ENCODE measurements at regions not wholly inside any gene's neighbourhood (a gene's known extent, or its start where the extent isn't known, plus 50 kb on each side); places are given as distances from the start of the nearest gene placed in this dataset.

DNA sequence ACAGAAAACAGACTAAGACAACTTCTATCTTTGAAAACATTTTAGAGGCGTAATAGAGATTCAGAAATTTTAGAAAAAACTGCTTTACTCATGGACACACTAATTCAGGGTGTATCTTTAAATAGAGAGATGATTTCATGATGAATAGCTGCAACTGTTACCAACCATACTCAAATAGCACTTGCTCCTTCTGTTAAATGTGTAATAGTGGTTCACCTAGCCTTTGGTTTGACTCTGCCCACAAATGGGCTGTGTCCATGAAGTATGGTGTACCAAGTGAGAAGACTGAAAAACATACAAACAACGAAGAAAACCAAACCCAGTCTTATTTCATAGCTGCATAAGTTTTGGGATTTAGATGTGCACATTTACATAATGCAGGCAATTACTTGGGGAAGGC lies 610.6 kb downstream of the PLCL1 start:
- Histone ChIP-seq H2AFZ (ENCODE audit: low read length) (no peak overlapping the region), H4K91ac (ENCODE audit: low read depth, low read length, poor library complexity) (no peak overlapping the region), H3K79me1 (ENCODE audit: low read depth, low read length) (no peaks in the 10 kb centered on the region), H3K27me3 (ENCODE audit: control insufficient read depth in 3 of 3, insufficient read depth in 3 of 3, low read depth in 1 of 3, low read length in 3 of 3) (no peaks in the 10 kb centered on the region), H3K4me3 (ENCODE audit: low read length in 2 of 2) (no peak overlapping the region), H2BK15ac (ENCODE audit: low read length) (no peak overlapping the region), H2AK5ac (ENCODE audit: low read depth, low read length) (no peak overlapping the region), H2BK12ac (ENCODE audit: low read length) (no peak overlapping the region), H2BK5ac (ENCODE audit: low read length) (no peak overlapping the region), H3K36me3 (replicated peaks in 1 of 2; ENCODE audit: control insufficient read depth in 2 of 2, insufficient read depth in 2 of 2, low read length in 2 of 2) (no peaks in the 10 kb centered on the region), H3K4me1 (ENCODE audit: control insufficient read depth in 2 of 2, insufficient read depth in 1 of 2, low read depth in 1 of 2, low read length in 2 of 2) (no peaks in the 10 kb centered on the region), H4K8ac (ENCODE audit: low read depth, low read length) (no peak overlapping the region), H2BK120ac (ENCODE audit: low read depth, low read length) (no peak overlapping the region), H3K14ac (ENCODE audit: low read length) (no peak overlapping the region), H3K9ac (ENCODE audit: low read depth, low read length, poor library complexity) (no peak overlapping the region), H3K4me2 (ENCODE audit: insufficient read depth, low read length, poor library complexity, severe bottlenecking) (no peak overlapping the region), H3K23ac (ENCODE audit: low read depth, low read length, poor library complexity) (no peak overlapping the region), H3K27ac (replicated peaks; ENCODE audit: low read length) (no peak overlapping the region), H3K18ac (ENCODE audit: low read length) (no peak overlapping the region), H3K4ac (ENCODE audit: low read length) (no peak overlapping the region), H3K9me3 (replicated peaks in 1 of 2; ENCODE audit: control insufficient read depth in 2 of 2, insufficient read depth in 1 of 2, low read depth in 1 of 2, low read length in 2 of 2) (no peaks in the 10 kb centered on the region)
- WGBS, 2 donors (ENCODE audit: extremely low coverage in 2 of 2, insufficient read length in 2 of 2, insufficient replicate concordance in 1 of 2) = no CpG with 5 or more reads among the region's 2 CpGs
- no peak for DNase-seq (ENCODE audit: low spot score)

GRCh38 chr2:198411936-198412335 lies 607.5 kb downstream of the PLCL1 start:
- no peak overlapping the region for H4K91ac ChIP-seq (ENCODE audit: low read depth, low read length, poor library complexity)
- no peaks in the 10 kb centered on the region for H3K36me3 ChIP-seq (replicated peaks in 1 of 2; ENCODE audit: control insufficient read depth in 2 of 2, insufficient read depth in 2 of 2, low read length in 2 of 2)
- no peak overlapping the region for H3K18ac ChIP-seq (ENCODE audit: low read length)
- no peak overlapping the region for H3K9ac ChIP-seq (ENCODE audit: low read depth, low read length, poor library complexity)
- no peaks in the 10 kb centered on the region for H3K27me3 ChIP-seq (ENCODE audit: control insufficient read depth in 3 of 3, insufficient read depth in 3 of 3, low read depth in 1 of 3, low read length in 3 of 3)
- no peak overlapping the region for H3K4me2 ChIP-seq (ENCODE audit: insufficient read depth, low read length, poor library complexity, severe bottlenecking)
- no peaks in the 10 kb centered on the region for H3K9me3 ChIP-seq (replicated peaks in 1 of 2; ENCODE audit: control insufficient read depth in 2 of 2, insufficient read depth in 1 of 2, low read depth in 1 of 2, low read length in 2 of 2)
- H2BK15ac ChIP-seq (ENCODE audit: low read length) = no peak overlapping the region
- no peak overlapping the region for H3K4ac ChIP-seq (ENCODE audit: low read length)
- H3K14ac ChIP-seq (ENCODE audit: low read length) = no peak overlapping the region
- no peak overlapping the region for H2BK5ac ChIP-seq (ENCODE audit: low read length)
- H2BK120ac ChIP-seq (ENCODE audit: low read depth, low read length) = no peak overlapping the region
- H2BK12ac ChIP-seq (ENCODE audit: low read length) = no peak overlapping the region
- no CpG with 5 or more reads among the region's 2 CpGs for WGBS, 2 donors (ENCODE audit: extremely low coverage in 2 of 2, insufficient read length in 2 of 2, insufficient replicate concordance in 1 of 2)
- no peak overlapping the region for H3K27ac ChIP-seq (replicated peaks; ENCODE audit: low read length)
- no peaks in the 10 kb centered on the region for H3K4me1 ChIP-seq (ENCODE audit: control insufficient read depth in 2 of 2, insufficient read depth in 1 of 2, low read depth in 1 of 2, low read length in 2 of 2)
- no peak overlapping the region for H3K4me3 ChIP-seq (ENCODE audit: low read length in 2 of 2)
- H2AK5ac ChIP-seq (ENCODE audit: low read depth, low read length) = no peak overlapping the region
- H3K79me1 ChIP-seq (ENCODE audit: low read depth, low read length) = no peaks in the 10 kb centered on the region
- H2AFZ ChIP-seq (ENCODE audit: low read length) = no peak overlapping the region
- no peak for DNase-seq (ENCODE audit: low spot score)
- no peak overlapping the region for H3K23ac ChIP-seq (ENCODE audit: low read depth, low read length, poor library complexity)
- H4K8ac ChIP-seq (ENCODE audit: low read depth, low read length) = no peak overlapping the region

GRCh38 chr2:198408171-198408570 lies 603.8 kb downstream of the PLCL1 start:
- Histone ChIP-seq H4K91ac (ENCODE audit: low read depth, low read length, poor library complexity) (no peak overlapping the region), H2BK12ac (ENCODE audit: low read length) (no peak overlapping the region), H3K36me3 (replicated peaks in 1 of 2; ENCODE audit: control insufficient read depth in 2 of 2, insufficient read depth in 2 of 2, low read length in 2 of 2) (no peaks in the 10 kb centered on the region), H3K27me3 (ENCODE audit: control insufficient read depth in 3 of 3, insufficient read depth in 3 of 3, low read depth in 1 of 3, low read length in 3 of 3) (no peaks in the 10 kb centered on the region), H3K4me2 (ENCODE audit: insufficient read depth, low read length, poor library complexity, severe bottlenecking) (no peak overlapping the region), H3K9ac (ENCODE audit: low read depth, low read length, poor library complexity) (no peak overlapping the region), H3K4me1 (ENCODE audit: control insufficient read depth in 2 of 2, insufficient read depth in 1 of 2, low read depth in 1 of 2, low read length in 2 of 2) (no peaks in the 10 kb centered on the region), H2AFZ (ENCODE audit: low read length) (no peak overlapping the region), H3K79me1 (ENCODE audit: low read depth, low read length) (no peaks in the 10 kb centered on the region), H2BK120ac (ENCODE audit: low read depth, low read length) (no peak overlapping the region), H3K27ac (replicated peaks; ENCODE audit: low read length) (no peak overlapping the region), H2AK5ac (ENCODE audit: low read depth, low read length) (no peak overlapping the region), H2BK15ac (ENCODE audit: low read length) (no peak overlapping the region), H3K4ac (ENCODE audit: low read length) (no peak overlapping the region), H3K23ac (ENCODE audit: low read depth, low read length, poor library complexity) (no peak overlapping the region), H3K9me3 (replicated peaks in 1 of 2; ENCODE audit: control insufficient read depth in 2 of 2, insufficient read depth in 1 of 2, low read depth in 1 of 2, low read length in 2 of 2) (no peaks in the 10 kb centered on the region), H2BK5ac (ENCODE audit: low read length) (no peak overlapping the region), H3K14ac (ENCODE audit: low read length) (no peak overlapping the region), H4K8ac (ENCODE audit: low read depth, low read length) (no peak overlapping the region), H3K18ac (ENCODE audit: low read length) (no peak overlapping the region), H3K4me3 (ENCODE audit: low read length in 2 of 2) (no peak overlapping the region)
- no CpG with 5 or more reads among the region's 6 CpGs for WGBS, 2 donors (ENCODE audit: extremely low coverage in 2 of 2, insufficient read length in 2 of 2, insufficient replicate concordance in 1 of 2)
- DNase-seq (ENCODE audit: low spot score) = no peak

DNA sequence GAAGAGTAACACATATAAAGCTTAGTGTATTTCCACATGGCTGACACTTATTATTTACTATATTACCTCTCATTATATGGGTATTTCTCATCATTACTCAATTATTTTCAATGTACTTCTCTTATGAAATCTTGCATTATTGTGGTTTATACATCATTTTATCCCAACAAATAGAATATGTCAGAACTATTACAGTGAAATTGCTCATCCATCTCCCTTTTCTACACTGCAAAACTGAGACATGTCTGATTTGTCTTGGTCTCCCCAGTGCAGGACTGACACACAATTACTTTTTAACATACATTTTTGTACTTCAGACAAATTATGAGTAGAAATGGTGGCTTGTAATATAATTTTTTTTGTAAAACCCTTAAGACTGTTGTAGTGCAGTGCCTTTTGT lies 600.9 kb downstream of the PLCL1 start:
- Histone ChIP-seq H3K14ac (ENCODE audit: low read length) (no peak overlapping the region), H3K27me3 (ENCODE audit: control insufficient read depth in 3 of 3, insufficient read depth in 3 of 3, low read depth in 1 of 3, low read length in 3 of 3) (no peaks in the 10 kb centered on the region), H2AK5ac (ENCODE audit: low read depth, low read length) (no peak overlapping the region), H3K23ac (ENCODE audit: low read depth, low read length, poor library complexity) (no peak overlapping the region), H4K91ac (ENCODE audit: low read depth, low read length, poor library complexity) (no peak overlapping the region), H3K4me3 (ENCODE audit: low read length in 2 of 2) (no peak overlapping the region), H3K79me1 (ENCODE audit: low read depth, low read length) (no peaks in the 10 kb centered on the region), H3K36me3 (replicated peaks in 1 of 2; ENCODE audit: control insufficient read depth in 2 of 2, insufficient read depth in 2 of 2, low read length in 2 of 2) (no peaks in the 10 kb centered on the region), H2BK15ac (ENCODE audit: low read length) (no peak overlapping the region), H3K27ac (replicated peaks; ENCODE audit: low read length) (no peak overlapping the region), H2BK120ac (ENCODE audit: low read depth, low read length) (no peak overlapping the region), H3K4me1 (ENCODE audit: control insufficient read depth in 2 of 2, insufficient read depth in 1 of 2, low read depth in 1 of 2, low read length in 2 of 2) (no peaks in the 10 kb centered on the region), H3K4ac (ENCODE audit: low read length) (no peak overlapping the region), H2BK12ac (ENCODE audit: low read length) (no peak overlapping the region), H2AFZ (ENCODE audit: low read length) (no peak overlapping the region), H3K9ac (ENCODE audit: low read depth, low read length, poor library complexity) (no peak overlapping the region), H3K4me2 (ENCODE audit: insufficient read depth, low read length, poor library complexity, severe bottlenecking) (no peak overlapping the region), H2BK5ac (ENCODE audit: low read length) (no peak overlapping the region), H4K8ac (ENCODE audit: low read depth, low read length) (no peak overlapping the region), H3K18ac (ENCODE audit: low read length) (no peak overlapping the region), H3K9me3 (replicated peaks in 1 of 2; ENCODE audit: control insufficient read depth in 2 of 2, insufficient read depth in 1 of 2, low read depth in 1 of 2, low read length in 2 of 2) (no peaks in the 10 kb centered on the region)
- DNase-seq (ENCODE audit: low spot score) = no peak
